GM12872 (cell line): ENCODE measurements at regions not wholly inside any gene's neighbourhood (a gene's known extent, or its start where the extent isn't known, plus 50 kb on each side); places are given as distances from the start of the nearest gene placed in this dataset.

ENCODE experiments used
- CTCF ChIP-seq: IDR thresholded peaks from 3 replicates; pipeline ENCODE4 v1.5.1; 2011; ENCODE audit warnings: low read depth, mild to moderate bottlenecking, low read length, moderate library complexity; ENCODE audit not compliant: insufficient read depth

- no peak for TF ChIP-seq CTCF
Observed at GRCh38 chr2:208830203-208830602, 423.6 kb downstream of the PTH2R start.

GRCh38 chr2:208847651-208848050, 441.1 kb downstream of the PTH2R start:
- TF ChIP-seq CTCF, result no peak

- TF ChIP-seq CTCF, result no peak
Observed at GRCh38 chr2:208854717-208855116, 448.1 kb downstream of the PTH2R start.

GRCh38 chr2:208867374-208867773, 460.8 kb downstream of the PTH2R start:
- TF ChIP-seq CTCF, result no peak

GRCh38 chr2:208872591-208872990, 466.0 kb downstream of the PTH2R start:
- TF ChIP-seq CTCF, result no peak

GRCh38 chr2:208879666-208880065, 473.1 kb downstream of the PTH2R start:
- TF ChIP-seq CTCF, result no peak

GRCh38 chr2:208880171-208880570, 473.6 kb downstream of the PTH2R start:
- no peak for TF ChIP-seq CTCF

GRCh38 chr2:208890486-208890885, 483.9 kb downstream of the PTH2R start:
- no peak for TF ChIP-seq CTCF
